Vagina (tissue), 2 donors: ENCODE measurements at regions not wholly inside any gene's neighbourhood (a gene's known extent, or its start where the extent isn't known, plus 50 kb on each side); places are given as distances from the start of the nearest gene placed in this dataset.

ENCODE experiments used
- DNase-seq, 2 donors: peaks; one replicate each; pipeline ENCODE4 v3.0.0-alpha.2; 2017; ENCODE audit errors: extremely low spot score in 2 of 2
- H3K27ac ChIP-seq: fragments of 200-600 bp; sonication (generic); one replicate; pipeline ENCODE4 v1.5.1; 2019
- H3K27me3 ChIP-seq: fragments of 200-600 bp; sonication (generic); one replicate; pipeline ENCODE4 v1.5.1; 2019
- H3K36me3 ChIP-seq, 2 donors: fragments of 200-600 bp; sonication (generic); one replicate each; pipeline ENCODE4 v1.5.1; 2017 to 2019
- H3K4me1 ChIP-seq: fragments of 200-600 bp; sonication (generic); one replicate; pipeline ENCODE4 v1.5.1; 2019
- H3K4me3 ChIP-seq, 2 donors: fragments of 200-600 bp; sonication (generic); 1 replicate in 1 of 2; 2 replicates in 1 of 2; pipeline ENCODE4 v1.5.1; 2016 to 2019
- H3K9me3 ChIP-seq: fragments of 200-600 bp; sonication (generic); one replicate; pipeline ENCODE4 v1.5.1; 2019
- POLR2A ChIP-seq, 2 donors: fragments of 450-650 bp; IDR thresholded peaks; one replicate each; pipeline ENCODE4 v1.6.1; 2017; ENCODE audit warnings: antibody characterized with exemption in 2 of 2, mild to moderate bottlenecking in 2 of 2, moderate library complexity in 2 of 2
- POLR2AphosphoS5 ChIP-seq, 2 donors: sonication (generic); formaldehyde crosslinking; IDR thresholded peaks; one replicate each; pipeline ENCODE4 v1.9.0; 2017; ENCODE audit warnings: antibody characterized with exemption in 2 of 2, mild to moderate bottlenecking in 2 of 2, low read depth in 1 of 2; ENCODE audit not compliant: insufficient read depth in 1 of 2
- intact Hi-C: fragments of 100-400 bp; cut with DNase I; formaldehyde crosslinking; loops from one replicate; pipeline ENCODE4 v1.15.1; 2023
- TF ChIP-seq, protein P1 (sequence below), 3 experiments: fragments of 450-650 bp in 2 of 3; fragments of 200-600 bp in 1 of 3; sonication (generic) in 1 of 3; IDR thresholded peaks; one replicate each; pipeline ENCODE4 v1.5.1; 2017 to 2019; ENCODE audit warnings: antibody characterized with exemption in 3 of 3, mild to moderate bottlenecking in 2 of 3, moderate library complexity in 2 of 3

DNA sequence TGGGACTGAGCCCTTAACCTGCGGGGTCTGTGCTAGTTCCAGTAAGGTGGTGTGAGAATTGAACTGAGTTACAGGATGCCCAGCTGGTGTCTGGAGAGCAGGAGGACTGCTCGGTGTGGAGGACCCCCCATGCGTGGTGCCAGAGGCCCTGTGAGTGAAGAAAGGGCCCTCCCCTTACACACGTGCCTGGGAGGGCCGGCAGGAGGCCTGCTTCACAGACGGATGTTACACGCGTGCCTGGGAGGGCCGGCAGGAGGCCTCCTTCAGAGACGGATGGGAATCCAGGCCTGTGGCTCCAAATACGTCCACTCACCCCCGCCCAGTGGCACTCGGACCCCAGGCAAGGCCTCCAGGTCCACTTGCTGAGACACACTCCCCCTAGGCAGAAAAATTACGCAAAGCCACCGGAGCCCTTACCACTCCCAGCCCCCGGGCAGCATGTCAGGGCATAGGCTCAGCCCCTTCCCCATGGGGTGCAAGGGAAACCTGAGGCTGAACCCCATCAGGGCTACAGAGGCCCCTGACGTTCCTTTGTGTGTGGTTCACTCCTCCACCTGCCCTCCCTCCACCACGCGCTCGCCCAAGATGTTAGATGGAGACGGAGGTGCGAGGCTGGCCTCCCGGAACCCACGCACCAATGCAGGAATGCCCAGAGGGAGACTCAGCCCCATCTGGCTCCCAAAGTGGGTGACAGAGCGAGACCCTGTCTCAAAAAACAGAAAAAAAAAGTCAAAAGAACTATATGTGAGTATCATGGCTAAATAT is 227.8 kb downstream of the BRD1 start:
- Histone ChIP-seq H3K36me3 (no peaks in the 10 kb centered on the region), H3K9me3 (no peaks in the 10 kb centered on the region), H3K4me1 (no peaks in the 10 kb centered on the region), H3K27me3 (no peaks in the 10 kb centered on the region), H3K27ac (no peak overlapping the region), H3K4me3 (no peak overlapping the region)
- TF ChIP-seq POLR2A (IDR thresholded peaks at IDR 0.05) = no peak
- TF ChIP-seq POLR2AphosphoS5 (IDR thresholded peaks at IDR 0.05; ENCODE audit: insufficient read depth in 1 of 2, low read depth in 1 of 2) = no peak
- TF ChIP-seq, protein P1, sequence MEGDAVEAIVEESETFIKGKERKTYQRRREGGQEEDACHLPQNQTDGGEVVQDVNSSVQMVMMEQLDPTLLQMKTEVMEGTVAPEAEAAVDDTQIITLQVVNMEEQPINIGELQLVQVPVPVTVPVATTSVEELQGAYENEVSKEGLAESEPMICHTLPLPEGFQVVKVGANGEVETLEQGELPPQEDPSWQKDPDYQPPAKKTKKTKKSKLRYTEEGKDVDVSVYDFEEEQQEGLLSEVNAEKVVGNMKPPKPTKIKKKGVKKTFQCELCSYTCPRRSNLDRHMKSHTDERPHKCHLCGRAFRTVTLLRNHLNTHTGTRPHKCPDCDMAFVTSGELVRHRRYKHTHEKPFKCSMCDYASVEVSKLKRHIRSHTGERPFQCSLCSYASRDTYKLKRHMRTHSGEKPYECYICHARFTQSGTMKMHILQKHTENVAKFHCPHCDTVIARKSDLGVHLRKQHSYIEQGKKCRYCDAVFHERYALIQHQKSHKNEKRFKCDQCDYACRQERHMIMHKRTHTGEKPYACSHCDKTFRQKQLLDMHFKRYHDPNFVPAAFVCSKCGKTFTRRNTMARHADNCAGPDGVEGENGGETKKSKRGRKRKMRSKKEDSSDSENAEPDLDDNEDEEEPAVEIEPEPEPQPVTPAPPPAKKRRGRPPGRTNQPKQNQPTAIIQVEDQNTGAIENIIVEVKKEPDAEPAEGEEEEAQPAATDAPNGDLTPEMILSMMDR (IDR thresholded peaks at IDR 0.05) = no peak
- DNase-seq = no peak
- intact Hi-C loops = no loop called here

DNA sequence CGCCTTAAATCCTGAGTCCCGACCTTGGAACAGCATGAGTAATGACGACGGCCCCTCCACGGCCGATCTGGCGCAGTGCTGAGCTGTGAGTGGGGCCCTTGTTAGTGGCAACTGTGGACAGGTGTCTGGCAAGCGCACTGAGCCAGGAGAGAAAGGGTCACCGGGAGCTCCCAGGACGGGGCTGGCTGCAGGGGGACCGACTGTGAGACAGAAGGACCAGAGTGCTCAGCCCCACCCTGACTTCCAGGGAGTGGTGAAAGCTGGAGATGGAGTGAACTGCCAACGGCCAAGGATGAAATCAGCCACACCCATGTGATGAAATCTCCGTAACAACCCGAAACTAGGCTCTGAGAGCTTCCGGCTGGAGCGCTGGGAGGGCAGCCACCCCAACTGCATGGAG is 228.6 kb downstream of the BRD1 start:
- TF ChIP-seq POLR2A (IDR thresholded peaks at IDR 0.05) (no peak), POLR2AphosphoS5 (IDR thresholded peaks at IDR 0.05; ENCODE audit: insufficient read depth in 1 of 2, low read depth in 1 of 2) (no peak)
- TF ChIP-seq, protein P1 (IDR thresholded peaks at IDR 0.05) = no peak
- Histone ChIP-seq H3K36me3 (no peaks in the 10 kb centered on the region), H3K27ac (no peak overlapping the region), H3K4me1 (no peaks in the 10 kb centered on the region), H3K27me3 (no peaks in the 10 kb centered on the region), H3K4me3 (no peak overlapping the region), H3K9me3 (no peaks in the 10 kb centered on the region)
- intact Hi-C loops = no loop called here
- no peak for DNase-seq

DNA sequence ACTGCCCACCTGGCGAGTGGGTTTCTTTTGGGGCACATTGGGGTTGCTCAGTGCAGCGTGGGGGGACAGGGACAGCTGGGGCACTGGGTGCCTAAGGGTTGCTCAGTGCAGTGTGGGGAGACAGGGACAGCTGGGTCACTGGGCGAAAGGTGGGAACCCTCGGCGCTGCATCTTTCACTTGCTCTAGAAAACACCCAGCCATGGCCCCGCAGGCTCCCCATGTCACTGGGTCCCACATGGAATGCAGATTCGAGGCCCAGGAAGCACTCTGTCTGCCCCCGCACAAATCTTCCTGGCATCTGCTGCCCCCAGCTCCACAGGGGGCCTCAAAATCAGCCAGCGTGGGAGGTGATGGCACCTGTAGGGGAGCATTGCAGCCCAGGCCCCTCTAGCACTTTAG is 229.3 kb downstream of the BRD1 start:
- H3K4me3 ChIP-seq = no peak overlapping the region
- no peak for TF ChIP-seq POLR2AphosphoS5 (IDR thresholded peaks at IDR 0.05; ENCODE audit: insufficient read depth in 1 of 2, low read depth in 1 of 2)
- TF ChIP-seq, protein P1 (IDR thresholded peaks at IDR 0.05) = no peak
- no peak for TF ChIP-seq POLR2A (IDR thresholded peaks at IDR 0.05)
- no peaks in the 10 kb centered on the region for H3K9me3 ChIP-seq
- no peaks in the 10 kb centered on the region for H3K4me1 ChIP-seq
- no peak for DNase-seq
- H3K27me3 ChIP-seq = no peaks in the 10 kb centered on the region
- H3K36me3 ChIP-seq = no peaks in the 10 kb centered on the region
- intact Hi-C loops = no loop called here
- H3K27ac ChIP-seq = no peak overlapping the region

DNA sequence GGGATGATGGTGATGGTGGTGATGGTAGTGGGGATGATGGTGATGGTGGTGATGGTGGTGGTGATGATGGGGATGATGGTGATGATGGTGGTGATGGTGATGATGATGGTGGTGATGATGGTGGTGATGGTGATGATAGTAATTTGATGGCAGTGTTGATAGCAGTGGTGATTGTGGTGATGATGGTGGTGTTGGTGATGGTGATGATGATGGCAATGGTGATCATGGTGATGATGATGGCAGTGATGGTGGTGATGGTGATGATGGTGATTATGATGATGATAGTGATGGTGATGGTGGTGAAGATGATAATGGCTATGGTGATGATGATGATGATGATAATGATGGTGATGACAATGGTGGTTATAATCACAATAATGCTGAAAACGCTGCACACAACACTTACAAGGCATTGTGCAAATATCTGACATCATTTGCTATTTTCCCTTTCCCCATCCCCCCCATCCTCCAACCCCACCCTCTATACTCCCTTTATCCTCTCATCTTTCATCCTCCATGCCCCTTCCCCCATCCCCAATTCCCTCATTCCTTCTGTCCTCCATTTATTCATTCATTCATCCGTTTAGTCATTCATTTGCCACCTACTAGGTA is 230.1 kb downstream of the BRD1 start:
- no peak for TF ChIP-seq POLR2A (IDR thresholded peaks at IDR 0.05)
- TF ChIP-seq, protein P1 (IDR thresholded peaks at IDR 0.05) = no peak
- TF ChIP-seq POLR2AphosphoS5 (IDR thresholded peaks at IDR 0.05; ENCODE audit: insufficient read depth in 1 of 2, low read depth in 1 of 2) = no peak
- Histone ChIP-seq H3K4me1 (no peaks in the 10 kb centered on the region), H3K27ac (no peak overlapping the region), H3K36me3 (no peaks in the 10 kb centered on the region), H3K9me3 (no peaks in the 10 kb centered on the region), H3K27me3 (no peaks in the 10 kb centered on the region), H3K4me3 (no peak overlapping the region)
- intact Hi-C loops = no loop called here
- no peak for DNase-seq

DNA sequence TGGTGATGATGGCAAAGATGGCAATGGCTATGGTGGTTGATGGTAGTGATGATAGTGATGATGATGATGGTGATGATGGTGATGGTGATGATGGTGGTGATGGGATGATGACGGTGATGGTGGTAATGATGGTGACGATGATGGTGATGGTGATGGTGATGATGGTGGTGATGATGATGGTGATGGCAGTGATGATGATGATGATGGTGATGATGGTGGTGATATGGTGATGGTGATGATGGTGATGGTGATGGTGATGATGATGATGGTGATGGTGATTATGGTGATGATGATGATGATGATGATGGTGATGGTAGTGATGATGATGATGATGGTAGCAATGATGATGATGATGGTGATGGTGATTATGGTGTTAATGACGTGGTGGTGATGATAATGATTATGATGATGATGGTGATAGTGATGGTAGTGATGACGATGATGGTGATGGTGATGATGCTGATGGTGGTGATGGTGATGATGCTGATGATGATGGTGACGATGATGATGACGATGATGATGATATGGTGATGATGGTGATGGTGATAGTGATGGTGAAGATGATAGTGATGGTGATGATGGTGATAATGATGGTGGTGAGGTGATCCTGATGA is 232.1 kb downstream of the BRD1 start:
- Histone ChIP-seq H3K4me1 (no peaks in the 10 kb centered on the region), H3K36me3 (no peaks in the 10 kb centered on the region), H3K4me3 (no peak overlapping the region), H3K9me3 (no peaks in the 10 kb centered on the region), H3K27me3 (no peaks in the 10 kb centered on the region), H3K27ac (no peak overlapping the region)
- no peak for TF ChIP-seq POLR2A (IDR thresholded peaks at IDR 0.05)
- TF ChIP-seq POLR2AphosphoS5 (IDR thresholded peaks at IDR 0.05; ENCODE audit: insufficient read depth in 1 of 2, low read depth in 1 of 2) = no peak
- TF ChIP-seq, protein P1 (IDR thresholded peaks at IDR 0.05) = no peak
- no peak for DNase-seq
- intact Hi-C loops = no loop called here
